Activated CD8-positive, alpha-beta memory T cell treated with anti-CD3 and anti-CD28 coated beads for 1 hour (primary cell): ENCODE measurements at regions not wholly inside any gene's neighbourhood (a gene's known extent, or its start where the extent isn't known, plus 50 kb on each side); places are given as distances from the start of the nearest gene placed in this dataset.

Experiments
- DNase-seq, 2 donors: peaks; one replicate each; pipeline ENCODE4 v3.0.0-alpha.2; 2020; ENCODE audit warnings: low read depth in 1 of 2; ENCODE audit errors: extremely low read depth in 1 of 2

DNA sequence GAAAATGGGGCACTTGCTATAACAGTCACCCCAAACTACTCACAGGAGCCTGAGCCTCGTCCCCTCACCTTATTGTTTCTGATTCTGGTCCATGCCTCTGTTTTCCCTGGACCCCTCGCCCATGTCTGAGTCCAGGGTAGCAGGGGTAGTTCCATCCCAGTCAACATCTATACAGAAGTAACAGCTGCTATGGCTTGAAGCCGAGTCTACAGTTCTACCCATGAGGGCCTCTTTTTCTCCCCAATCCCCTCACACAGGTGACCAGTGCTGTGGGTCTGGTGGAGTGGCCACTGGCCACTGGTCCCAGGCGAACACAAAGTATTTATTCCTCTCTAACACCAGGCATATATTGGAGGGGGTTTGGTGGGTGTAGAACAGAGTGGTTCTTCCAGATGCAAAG lies 116.4 kb downstream of the ZNF280B start:
- DNase-seq, result no peak

DNA sequence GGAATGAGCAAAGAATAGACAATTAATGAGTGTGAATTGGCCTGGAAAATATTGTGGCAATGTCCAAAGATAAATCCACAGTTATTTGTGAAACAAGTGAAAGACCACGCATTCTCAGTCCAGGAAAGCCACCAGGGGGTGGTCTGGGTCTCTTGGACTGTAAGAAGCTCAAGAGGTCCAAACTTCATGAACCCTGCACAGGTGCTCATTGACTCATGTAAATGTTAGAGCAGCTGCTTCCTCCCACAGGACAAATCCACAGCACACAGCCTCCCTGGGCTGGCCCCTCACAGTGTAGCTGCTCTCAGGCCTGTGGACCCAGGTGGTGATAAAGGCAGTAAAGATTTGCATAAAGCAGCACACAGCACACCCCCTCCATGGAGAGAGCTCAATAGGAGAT lies 114.0 kb downstream of the ZNF280B start:
- no peak for DNase-seq

DNA sequence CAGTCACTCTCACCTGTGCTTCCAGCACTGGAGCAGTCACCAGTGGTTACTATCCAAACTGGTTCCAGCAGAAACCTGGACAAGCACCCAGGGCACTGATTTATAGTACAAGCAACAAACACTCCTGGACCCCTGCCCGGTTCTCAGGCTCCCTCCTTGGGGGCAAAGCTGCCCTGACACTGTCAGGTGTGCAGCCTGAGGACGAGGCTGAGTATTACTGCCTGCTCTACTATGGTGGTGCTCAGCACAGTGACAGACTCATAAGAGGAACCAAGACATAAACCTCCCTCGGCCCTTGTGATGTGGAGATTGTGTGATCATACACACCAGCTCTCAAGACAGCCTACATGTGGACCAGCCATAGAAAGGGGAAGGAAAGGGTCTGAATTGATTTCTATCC lies 113.3 kb downstream of the ZNF280B start:
- DNase-seq, result no peak

DNA sequence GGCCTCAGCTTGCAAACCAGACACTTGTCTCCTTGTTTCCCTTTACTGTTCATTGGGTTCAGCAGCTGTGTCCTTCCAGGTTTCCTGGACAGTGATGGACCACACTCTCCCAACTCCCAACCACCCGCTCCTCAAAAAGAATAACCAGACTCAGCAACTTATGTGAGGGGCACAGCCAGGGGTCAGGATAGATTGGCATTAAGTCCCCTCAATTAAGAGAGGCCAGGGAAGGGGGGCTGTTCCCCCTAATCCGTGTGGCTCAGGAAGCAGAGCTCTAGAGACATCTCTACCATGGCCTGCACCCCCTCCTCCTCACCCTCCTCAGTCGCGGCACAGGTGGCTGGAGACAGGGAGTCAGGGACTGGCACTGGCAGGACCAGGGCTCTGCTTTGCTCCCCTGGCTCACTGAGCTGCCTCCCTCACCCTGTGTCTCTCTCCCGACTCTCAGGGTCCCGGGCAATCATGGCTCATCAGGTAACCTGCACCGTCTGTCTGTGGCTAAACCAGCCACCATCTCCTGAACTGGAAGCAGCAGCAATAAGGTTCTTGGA lies 111.7 kb downstream of the ZNF280B start:
- no peak for DNase-seq

DNA sequence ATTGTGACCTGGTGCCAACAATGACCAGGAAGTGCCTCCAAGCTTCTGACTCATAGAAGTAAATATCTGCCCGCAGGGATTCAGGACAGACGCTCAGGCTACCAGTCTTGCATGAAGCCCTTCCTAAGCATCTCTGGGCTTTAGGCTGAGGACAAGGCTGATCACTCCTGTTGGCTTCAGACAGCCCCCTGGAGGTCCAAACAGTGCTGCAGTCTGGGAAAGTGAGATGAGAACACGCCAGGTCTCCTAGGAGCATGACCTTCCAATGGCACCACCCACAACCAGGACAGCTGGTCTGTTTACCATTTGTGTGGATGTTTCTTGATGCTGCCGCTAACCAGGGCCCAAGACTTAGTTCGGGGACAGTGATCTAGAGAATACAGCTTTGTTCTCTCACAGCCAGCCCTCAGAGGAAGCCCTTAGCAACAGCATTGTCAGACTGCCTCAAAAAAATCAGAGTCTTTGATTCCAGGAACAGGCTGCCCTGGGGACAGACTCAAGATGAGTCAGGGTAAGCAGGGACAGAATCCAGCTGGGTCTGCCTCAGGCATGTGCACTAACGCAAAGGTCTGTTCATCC lies 111.2 kb downstream of the ZNF280B start:
- no peak for DNase-seq

DNA sequence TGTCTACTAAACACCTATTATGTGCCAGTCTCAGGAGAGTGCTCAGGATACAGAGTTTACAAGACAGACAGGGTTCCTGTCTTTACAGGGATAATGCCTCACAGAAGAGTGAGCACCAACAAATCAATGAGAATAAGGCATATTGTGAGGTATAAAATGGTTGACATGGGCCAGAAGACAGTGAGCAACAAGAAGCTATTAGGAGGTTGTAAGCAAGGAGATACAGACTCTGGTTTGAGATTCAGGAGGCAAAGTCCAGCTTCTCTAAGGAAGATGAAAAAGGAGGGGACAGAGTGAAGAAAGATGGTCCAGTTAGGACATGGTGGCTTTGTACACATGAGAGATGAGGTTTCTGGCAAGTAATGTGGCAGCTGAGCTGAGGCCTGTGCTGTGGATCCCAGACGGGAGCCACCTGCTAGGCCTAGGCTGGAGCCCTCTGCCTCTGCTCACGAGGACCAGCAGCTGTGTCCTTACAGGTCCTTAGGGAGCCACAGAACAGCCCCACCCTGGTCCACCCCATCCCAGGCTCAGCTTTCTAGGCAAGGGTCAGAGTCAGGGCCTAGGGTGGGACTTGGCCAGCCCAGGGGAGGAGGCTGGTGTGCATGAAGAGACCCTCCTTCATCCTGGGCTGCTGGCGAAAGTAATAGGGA lies 110.5 kb downstream of the ZNF280B start:
- DNase-seq, result no peak

DNA sequence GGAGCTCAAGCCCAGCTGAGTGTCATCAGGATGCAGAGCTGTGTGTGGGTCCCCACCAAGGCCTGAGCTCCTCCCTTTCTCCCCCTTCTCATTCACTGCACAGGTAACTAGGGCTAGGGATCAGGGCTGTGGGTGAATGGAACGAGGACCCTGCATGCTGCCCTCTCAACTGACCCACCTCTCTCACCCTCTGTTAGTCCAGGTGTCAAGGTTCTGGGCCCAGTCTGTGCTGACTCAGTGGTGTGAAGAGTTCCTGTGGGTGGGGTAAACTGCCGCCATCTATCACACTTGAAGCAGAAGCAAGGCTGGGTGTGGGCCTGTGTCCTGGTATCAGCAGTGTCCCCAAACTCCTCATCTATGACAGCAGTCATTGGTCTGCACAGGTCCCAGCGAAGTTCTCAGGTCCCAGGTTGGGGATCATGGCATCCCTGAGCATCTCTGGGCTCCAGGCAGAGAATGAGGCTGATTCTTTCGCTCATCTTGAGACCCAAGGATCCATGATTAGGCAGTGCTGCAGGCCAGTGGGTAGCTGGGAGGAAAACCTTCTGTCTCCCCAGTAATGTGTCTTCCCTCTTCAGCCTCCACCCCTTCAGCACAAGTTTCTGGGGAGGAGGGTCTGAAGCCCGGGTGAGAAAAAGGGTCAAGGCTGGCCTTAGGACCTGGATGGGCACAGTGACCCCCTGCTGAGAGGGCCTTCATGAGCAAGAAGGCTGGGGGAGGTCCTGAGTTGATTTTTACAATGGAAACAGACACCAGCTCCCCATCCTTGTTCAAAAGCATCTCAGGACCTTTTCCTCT lies 109.8 kb downstream of the ZNF280B start:
- no peak for DNase-seq

DNA sequence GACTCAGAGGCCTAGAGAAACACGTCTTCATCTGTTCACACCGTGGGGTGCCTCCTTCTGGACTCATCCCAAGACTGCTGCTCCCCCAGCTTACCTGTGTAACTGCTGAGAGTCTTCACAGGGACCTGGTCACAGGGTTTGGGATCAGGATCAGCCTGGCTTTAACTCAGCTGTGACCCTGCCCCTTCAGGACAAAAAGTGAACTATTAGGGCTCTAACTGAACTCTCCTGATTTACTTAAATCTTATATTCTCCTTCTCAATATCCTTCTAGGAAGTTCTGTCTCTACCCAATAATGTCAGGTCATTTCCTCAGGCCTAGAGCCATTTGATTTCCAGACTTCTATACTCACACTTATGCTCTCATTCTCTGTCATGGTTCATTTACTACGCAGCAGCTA lies 108.4 kb downstream of the ZNF280B start:
- DNase-seq, result no peak

DNA sequence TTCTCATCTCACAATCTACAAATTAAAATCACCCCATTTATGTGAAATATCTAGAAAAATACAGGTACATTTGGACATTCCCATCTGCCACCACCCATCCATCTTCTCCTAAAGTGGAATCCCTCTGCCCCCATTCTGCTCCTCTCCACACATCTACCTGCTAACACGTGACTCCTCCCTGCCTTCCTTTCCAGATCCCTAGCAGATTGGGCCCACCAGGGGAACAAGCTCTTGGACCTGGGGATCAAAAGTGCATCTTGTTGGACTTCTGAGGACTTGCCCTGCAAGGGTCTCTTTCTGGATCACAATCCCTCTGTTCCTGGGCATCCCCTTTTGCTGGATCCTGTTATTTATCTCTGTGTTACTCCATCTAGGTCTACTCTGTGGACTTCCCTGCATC lies 107.6 kb downstream of the ZNF280B start:
- DNase-seq, result no peak

DNA sequence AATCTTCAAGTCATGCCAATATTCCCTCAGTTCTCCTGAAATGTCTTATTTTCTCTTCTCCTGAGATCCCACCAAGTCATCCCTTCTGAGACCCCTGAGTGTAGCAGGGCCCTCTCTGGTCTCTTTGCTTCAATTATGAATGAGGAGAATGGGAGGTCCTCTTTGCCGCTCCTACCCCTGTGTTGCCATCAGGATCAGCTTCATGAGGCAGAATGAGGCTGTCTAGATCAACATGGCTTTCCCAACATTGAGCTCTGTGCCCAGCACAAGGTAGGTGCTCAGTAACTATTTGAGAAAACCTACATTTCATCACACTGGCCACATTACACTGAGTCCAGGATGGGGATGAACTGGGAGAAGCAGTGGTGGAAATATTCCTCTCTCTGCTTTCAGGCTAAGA lies 107.2 kb downstream of the ZNF280B start:
- DNase-seq, result no peak

DNA sequence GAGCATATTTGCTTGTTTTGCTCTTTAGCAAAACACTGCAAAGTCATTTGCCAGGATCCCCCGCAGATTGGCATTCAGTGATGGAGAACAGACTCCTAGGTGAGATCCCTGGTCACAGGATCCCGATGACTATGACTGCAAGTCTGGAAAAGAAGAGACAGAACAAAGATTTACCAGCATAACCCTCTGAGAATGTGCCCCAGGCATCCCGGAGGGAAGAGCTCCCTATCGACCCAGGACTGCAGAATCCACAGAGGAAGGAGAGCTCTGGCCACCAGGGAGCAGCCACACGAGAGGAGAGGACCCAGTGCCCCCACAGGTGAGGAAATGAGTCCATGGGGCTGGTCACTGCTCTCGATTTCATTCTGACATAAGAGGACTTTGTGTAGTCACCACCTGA lies 105.2 kb downstream of the ZNF280B start:
- DNase-seq, result no peak

DNA sequence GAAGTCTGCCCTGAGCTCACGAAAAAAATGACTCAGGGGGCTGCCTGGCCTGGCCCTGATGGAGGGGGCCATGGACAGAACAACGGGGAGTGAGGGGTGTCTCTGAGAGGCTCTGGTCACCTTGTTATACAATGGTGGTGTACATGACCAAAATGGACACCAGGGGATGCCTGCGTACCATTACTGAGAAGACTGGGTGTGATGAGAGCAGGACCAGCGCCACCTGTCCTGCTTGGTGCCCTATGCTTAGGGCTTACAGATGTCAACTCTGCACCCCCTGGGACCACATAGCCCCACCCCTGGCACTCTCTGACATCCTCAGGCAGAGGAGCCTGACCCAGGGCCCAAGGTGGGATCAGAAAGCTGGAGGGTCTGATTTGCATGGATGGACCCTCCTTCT lies 104.8 kb downstream of the ZNF280B start:
- DNase-seq, result no peak

DNA sequence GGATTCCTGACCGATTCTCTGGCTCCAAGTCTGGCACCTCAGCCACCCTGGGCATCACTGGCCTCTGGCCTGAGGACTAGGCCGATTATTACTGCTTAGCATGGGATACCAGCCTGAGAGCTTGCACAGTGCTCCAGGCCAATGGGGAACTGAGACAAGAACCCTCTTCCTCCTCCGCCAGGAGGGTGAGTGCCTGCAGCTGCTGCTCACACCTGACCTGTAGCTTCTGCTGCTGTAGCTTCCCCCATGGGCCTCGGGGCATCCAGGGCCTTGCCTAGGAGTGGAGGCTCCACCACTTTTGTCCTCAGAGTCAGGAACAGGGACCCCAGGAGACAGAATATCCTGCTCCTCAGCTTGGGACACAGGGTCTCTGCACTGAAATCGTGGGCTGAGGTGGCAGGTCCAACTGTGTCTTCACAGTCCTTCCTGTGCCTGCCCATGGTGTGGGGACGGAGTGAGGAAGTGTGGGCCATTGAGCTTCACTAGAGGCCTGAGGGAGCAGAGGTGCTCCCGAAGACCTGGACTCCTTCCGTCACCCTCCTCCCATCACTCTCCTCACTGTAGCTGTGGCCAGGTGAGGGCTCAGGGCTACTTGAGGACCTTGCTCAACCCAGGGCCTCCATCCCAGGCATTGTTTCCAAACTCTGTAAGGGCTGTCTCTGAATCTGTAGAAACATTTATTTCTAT lies 103.8 kb downstream of the ZNF280B start:
- DNase-seq, result no peak

DNA sequence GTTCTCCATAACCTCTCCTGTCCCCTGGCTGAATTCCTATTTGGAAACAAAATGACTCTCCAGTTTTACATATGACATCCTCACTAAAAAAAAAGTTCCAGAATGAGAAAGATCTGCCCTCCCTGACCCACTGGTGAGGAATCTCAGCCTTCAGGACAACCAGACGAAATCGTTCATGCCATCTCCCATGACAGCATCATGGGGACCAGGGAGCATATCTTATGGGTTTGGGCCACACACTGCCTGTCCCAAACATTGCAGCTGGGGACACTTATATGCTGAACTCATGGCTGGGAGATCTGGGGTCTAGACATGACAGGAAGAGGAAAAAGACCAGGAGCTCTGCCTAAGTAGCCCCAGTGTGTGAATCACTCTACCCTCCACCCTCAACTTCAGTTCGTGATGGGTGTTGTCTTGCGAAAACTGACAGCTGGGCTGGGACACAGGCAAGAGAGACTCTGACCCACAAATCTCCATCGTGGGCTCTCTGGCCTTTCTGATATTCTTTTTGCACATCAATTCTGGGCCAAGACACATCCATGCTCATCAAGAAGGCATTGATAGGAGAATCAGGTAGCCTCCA lies 102.0 kb downstream of the ZNF280B start:
- no peak for DNase-seq

DNA sequence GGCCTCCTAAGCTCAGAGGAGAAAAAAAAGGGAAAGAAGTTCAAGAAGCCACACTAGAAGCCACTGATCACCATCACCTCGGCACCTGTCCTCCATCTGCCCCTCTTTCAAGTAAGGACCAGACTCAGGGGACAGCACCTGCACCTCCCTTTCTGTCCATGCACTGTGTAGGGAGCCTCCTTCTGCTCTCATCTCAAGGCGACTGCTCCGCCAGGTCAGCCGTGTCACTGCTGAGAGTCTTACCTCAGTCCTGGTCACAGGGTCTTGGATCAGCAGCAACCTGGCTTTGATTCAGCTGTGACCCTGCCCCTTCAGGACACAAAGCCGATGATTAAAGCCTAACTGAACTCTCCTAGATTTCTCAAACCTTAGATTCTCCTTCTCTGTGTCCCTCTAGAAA lies 101.5 kb downstream of the ZNF280B start:
- DNase-seq, result no peak

DNA sequence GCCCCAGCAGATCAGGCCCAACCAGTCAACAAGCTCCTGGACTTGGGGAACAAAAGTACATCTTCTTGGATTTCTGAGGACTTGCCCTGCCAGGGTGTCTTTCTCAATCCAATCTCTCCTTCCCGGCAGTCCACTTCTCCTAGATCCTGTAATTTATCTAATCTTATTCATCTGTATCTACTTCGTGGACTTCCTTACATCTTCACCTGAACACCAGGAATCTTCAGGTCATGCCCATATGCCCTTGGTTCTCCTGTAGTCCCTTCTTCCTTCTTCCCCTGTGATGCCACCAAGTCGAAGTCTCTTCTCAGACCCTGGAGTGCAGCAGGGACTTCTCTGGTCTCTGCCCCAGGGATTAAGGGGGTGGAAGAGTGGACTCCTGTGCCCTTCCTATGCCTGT lies 100.3 kb downstream of the ZNF280B start:
- DNase-seq, result no peak

DNA sequence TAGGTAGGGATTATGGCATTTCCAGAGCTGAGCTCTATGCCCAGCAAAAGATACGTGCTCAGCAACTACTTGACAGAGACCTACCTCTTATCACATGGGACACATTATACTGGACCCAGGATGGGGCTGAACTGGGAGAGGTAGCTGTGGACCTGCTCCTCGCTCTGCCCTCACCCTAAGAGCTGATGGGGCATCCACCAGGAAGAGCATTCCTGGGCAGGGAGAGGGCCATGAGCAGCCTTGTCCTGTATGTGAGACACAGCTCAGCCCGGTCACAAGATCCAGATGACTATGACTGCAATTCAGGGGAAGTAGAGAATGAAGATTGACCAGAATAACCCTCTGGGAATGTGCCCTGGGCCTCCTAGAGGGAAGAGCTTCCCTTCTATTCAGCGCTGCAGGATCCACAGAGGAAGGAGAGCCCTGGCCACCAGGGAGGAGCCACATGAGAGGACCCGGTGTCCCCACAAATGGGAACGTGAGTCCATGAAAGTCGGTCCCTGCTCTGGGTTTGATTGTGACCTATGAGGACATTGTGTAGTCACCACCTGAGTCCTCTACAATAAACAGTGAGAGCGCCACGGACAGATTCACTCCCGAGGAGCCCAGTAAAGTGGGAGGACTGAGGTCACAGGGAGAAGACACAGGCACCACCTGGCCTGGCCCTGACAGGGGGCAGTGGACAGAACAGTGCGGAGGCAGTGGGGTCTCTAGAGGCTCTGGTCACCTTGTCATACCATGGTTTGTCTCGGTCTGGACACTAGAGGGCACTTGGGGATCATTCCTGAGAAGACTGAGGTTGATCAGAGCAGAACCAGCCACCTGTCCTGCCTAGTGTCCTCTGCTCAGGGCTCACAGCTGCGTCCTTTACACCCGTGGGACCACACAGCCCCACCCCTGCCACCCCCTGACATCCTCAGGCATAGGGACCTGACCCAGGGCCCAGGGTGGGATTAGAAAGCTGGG lies 99.5 kb downstream of the ZNF280B start:
- no peak for DNase-seq

DNA sequence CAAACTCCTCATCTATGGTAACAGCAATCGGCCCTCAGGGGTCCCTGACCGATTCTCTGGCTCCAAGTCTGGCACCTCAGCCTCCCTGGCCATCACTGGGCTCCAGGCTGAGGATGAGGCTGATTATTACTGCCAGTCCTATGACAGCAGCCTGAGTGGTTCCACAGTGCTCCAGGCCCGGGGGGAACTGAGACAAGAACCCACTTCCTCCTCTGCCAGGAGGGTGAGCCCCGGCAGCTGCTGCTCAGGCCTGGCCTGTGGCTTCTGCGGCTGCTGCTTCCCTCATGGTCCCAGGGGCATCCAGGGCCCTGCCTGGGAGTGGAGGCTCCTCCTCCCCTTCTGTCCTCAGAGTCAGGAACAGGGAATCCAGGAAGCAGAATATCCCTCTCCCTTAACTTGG lies 98.4 kb downstream of the ZNF280B start:
- DNase-seq, result no peak

DNA sequence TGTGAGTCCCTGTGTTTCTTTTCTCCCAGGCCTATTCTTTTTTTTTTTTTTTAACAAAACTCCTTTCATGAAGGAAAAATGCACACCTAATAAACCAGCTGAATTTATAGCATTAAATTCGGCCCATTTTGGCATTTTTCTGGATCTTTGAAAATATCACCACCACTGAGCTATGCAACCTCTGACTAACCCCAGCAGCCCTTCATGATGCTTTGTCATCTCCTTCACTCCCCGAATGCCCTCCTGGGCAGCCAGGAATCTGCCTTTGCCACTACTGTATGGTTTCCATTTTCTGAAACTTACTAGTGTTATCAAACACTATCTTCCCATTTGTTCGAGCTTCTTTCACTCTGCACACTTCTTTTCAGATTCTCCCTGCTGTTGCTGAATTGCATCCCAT lies 97.9 kb downstream of the ZNF280B start:
- DNase-seq, result no peak

DNA sequence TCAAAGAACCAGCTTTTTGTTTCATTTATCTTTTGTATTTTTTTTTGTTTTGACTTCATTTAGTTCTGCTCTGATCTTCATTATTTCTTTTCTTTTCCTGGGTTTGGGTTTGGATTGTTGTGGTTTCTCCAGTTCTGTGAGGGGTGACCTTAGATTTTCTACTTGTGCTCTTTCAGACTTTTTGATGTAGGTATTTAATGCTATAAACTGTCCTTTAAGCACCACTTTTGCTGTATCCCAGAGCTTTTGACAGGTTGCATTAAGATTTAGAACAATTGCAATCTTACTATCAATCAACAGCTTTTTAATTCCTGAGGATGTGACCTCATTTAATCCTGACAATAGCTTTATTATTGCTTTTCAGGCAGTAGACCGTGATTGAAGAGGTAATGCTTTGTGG lies 94.3 kb downstream of the ZNF280B start:
- no peak for DNase-seq
